Keratinocyte (primary cell): ENCODE measurements at regions not wholly inside any gene's neighbourhood (a gene's known extent, or its start where the extent isn't known, plus 50 kb on each side); places are given as distances from the start of the nearest gene placed in this dataset.

ENCODE experiments used
- EZH2 ChIP-seq: IDR thresholded peaks from one replicate; pipeline ENCODE4 v1.6.1; 2012; ENCODE audit warnings: inconsistent platforms, mild to moderate bottlenecking, low read length, moderate library complexity
- TF ChIP-seq, protein P1 (sequence below), 3 experiments: IDR thresholded peaks in 1 of 3; conservative IDR thresholded peaks in 1 of 3; optimal IDR thresholded peaks in 1 of 3; 2 replicates in 2 of 3; 3 replicates in 1 of 3; pipeline versions ENCODE3 to v1.5.1; 2011; ENCODE audit warnings: low read length in 3 of 3, mild to moderate bottlenecking in 3 of 3, moderate library complexity in 2 of 3, control low read depth in 1 of 3, inconsistent platforms in 1 of 3; ENCODE audit not compliant: insufficient read depth in 2 of 3; ENCODE audit errors: extremely low read depth in 1 of 3

DNA sequence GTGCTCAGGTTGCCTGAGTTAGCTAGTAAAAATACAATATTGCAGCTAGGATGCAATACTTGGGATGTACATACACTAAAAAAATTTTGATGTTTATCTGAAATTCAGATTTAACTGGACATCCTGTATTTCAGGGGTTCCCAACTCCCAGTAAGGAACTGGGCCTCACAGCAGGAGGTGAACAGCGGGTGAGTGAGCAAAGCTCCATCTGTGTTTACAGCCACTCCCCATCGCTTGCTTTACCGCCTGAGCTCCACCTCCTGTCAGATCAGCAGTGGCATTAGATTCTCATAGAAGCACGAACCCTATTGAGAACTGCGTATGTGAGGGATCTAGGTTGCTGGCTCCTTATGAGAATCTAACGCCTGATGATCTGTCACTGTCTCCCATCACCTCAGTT lies 285.1 kb upstream of the PROK2 start:
- TF ChIP-seq, protein P1, sequence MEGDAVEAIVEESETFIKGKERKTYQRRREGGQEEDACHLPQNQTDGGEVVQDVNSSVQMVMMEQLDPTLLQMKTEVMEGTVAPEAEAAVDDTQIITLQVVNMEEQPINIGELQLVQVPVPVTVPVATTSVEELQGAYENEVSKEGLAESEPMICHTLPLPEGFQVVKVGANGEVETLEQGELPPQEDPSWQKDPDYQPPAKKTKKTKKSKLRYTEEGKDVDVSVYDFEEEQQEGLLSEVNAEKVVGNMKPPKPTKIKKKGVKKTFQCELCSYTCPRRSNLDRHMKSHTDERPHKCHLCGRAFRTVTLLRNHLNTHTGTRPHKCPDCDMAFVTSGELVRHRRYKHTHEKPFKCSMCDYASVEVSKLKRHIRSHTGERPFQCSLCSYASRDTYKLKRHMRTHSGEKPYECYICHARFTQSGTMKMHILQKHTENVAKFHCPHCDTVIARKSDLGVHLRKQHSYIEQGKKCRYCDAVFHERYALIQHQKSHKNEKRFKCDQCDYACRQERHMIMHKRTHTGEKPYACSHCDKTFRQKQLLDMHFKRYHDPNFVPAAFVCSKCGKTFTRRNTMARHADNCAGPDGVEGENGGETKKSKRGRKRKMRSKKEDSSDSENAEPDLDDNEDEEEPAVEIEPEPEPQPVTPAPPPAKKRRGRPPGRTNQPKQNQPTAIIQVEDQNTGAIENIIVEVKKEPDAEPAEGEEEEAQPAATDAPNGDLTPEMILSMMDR (optimal IDR thresholded peaks at IDR 0.05 in 1 of 3, IDR thresholded peaks at IDR 0.05 in 1 of 3, conservative IDR thresholded peaks at IDR 0.05 in 1 of 3; ENCODE audit: extremely low read depth in 1 of 3, insufficient read depth in 2 of 3, low read length in 3 of 3), result no peak
- TF ChIP-seq EZH2, result no peak
